Vagina (tissue), 2 donors: ENCODE measurements at regions not wholly inside any gene's neighbourhood (a gene's known extent, or its start where the extent isn't known, plus 50 kb on each side); places are given as distances from the start of the nearest gene placed in this dataset.

Experiments used
- CTCF ChIP-seq, 3 experiments: fragments of 450-650 bp in 2 of 3; fragments of 200-600 bp in 1 of 3; sonication (generic) in 1 of 3; IDR thresholded peaks; one replicate each; pipeline ENCODE4 v1.5.1; 2017 to 2019; ENCODE audit warnings: antibody characterized with exemption in 3 of 3, mild to moderate bottlenecking in 2 of 3, moderate library complexity in 2 of 3
- POLR2A ChIP-seq, 2 donors: fragments of 450-650 bp; IDR thresholded peaks; one replicate each; pipeline ENCODE4 v1.6.1; 2017; ENCODE audit warnings: antibody characterized with exemption in 2 of 2, mild to moderate bottlenecking in 2 of 2, moderate library complexity in 2 of 2
- POLR2AphosphoS5 ChIP-seq, 2 donors: sonication (generic); formaldehyde crosslinking; IDR thresholded peaks; one replicate each; pipeline ENCODE4 v1.9.0; 2017; ENCODE audit warnings: antibody characterized with exemption in 2 of 2, mild to moderate bottlenecking in 2 of 2, low read depth in 1 of 2; ENCODE audit not compliant: insufficient read depth in 1 of 2

- TF ChIP-seq CTCF (IDR thresholded peaks at IDR 0.05) (no peak), POLR2AphosphoS5 (IDR thresholded peaks at IDR 0.05; ENCODE audit: insufficient read depth in 1 of 2, low read depth in 1 of 2) (no peak), POLR2A (IDR thresholded peaks at IDR 0.05) (no peak)
These were observed 653.8 kb downstream of the MMUT start for GRCh38 chr6:48809245-48809644.
